Panc1 (cell line): ENCODE measurements at regions not wholly inside any gene's neighbourhood (a gene's known extent, or its start where the extent isn't known, plus 50 kb on each side); places are given as distances from the start of the nearest gene placed in this dataset.

Experiments used
- ATAC-seq: fragments of 200-7000 bp; cut with Tn5 transposase; 2 replicates; pipeline ENCODE4 v1.9.1; 2020; ENCODE audit warnings: mild to moderate bottlenecking, moderate library complexity
- BruUV-seq: library from RNA; stranded (reverse); fragments of 400-500 nt; replicated peaks from 2 replicates; lab custom pipeline; 2021; lab: Mats Ljungman, UMichigan
- CTCF ChIA-PET: fragments of 300-600 bp; sonication (Branson Sonifier 250); formaldehyde crosslinking; loops from one replicate; lab custom pipeline; 2022; ENCODE audit warnings: antibody characterized with exemption; lab: Charles Lee
- POLR2A ChIA-PET: fragments of 300-600 bp; sonication (Branson Sonifier 250); formaldehyde crosslinking; loops from one replicate; lab custom pipeline; 2022; ENCODE audit warnings: antibody characterized with exemption; lab: Charles Lee
- DNase-seq: peaks from one replicate; pipeline ENCODE4 v3.0.0-alpha.2; 2010; ENCODE audit warnings: low read depth, low spot score
- H3K27ac ChIP-seq: 2 replicates; pipeline ENCODE4 v1.5.1; 2011; ENCODE audit warnings: mild to moderate bottlenecking, low read length, inconsistent platforms
- H3K27me3 ChIP-seq: fragments of 200-500 bp; sonication (Bioruptor generic); 2 replicates; pipeline ENCODE4 v1.6.0; 2014; ENCODE audit warnings: low read length, inconsistent platforms; ENCODE audit not compliant: control insufficient read depth, insufficient read depth
- H3K36me3 ChIP-seq: fragments of 200-500 bp; sonication (Bioruptor generic); 2 replicates; pipeline ENCODE4 v1.5.1; 2014; ENCODE audit warnings: inconsistent platforms, mild to moderate bottlenecking, low read length, moderate library complexity; ENCODE audit not compliant: control insufficient read depth, insufficient read depth
- H3K4me1 ChIP-seq: 2 replicates; pipeline ENCODE4 v1.5.1; 2011; ENCODE audit warnings: inconsistent platforms, mild to moderate bottlenecking, low read length, moderate library complexity; ENCODE audit not compliant: control insufficient read depth, insufficient read depth
- H3K4me3 ChIP-seq, 2 experiments: 2 replicates each; pipeline ENCODE4 v1.5.1; 2011 to 2012; ENCODE audit warnings: low read depth in 2 of 2, low read length in 2 of 2, mild to moderate bottlenecking in 2 of 2, inconsistent platforms in 1 of 2, moderate library complexity in 1 of 2
- H3K9me3 ChIP-seq: fragments of 200-500 bp; sonication (Bioruptor generic); 2 replicates; pipeline ENCODE4 v1.5.1; 2014; ENCODE audit warnings: low read depth, mild to moderate bottlenecking, inconsistent platforms, low read length, moderate library complexity; ENCODE audit not compliant: control insufficient read depth, insufficient read depth
- POLR2AphosphoS5 ChIP-seq: IDR thresholded peaks from 2 replicates; pipeline ENCODE4 v1.6.1; 2012; ENCODE audit warnings: mild to moderate bottlenecking, low read depth, low read length, moderate library complexity
- SIN3A ChIP-seq: IDR thresholded peaks from 2 replicates; pipeline ENCODE4 v1.6.1; 2012; ENCODE audit warnings: low read depth, mild to moderate bottlenecking, low read length, moderate library complexity, borderline replicate concordance; ENCODE audit not compliant: insufficient read depth
- TCF7L2 ChIP-seq: IDR thresholded peaks from 2 replicates; pipeline ENCODE4 v1.6.1; 2011; ENCODE audit warnings: mild to moderate bottlenecking, low read depth, low read length, inconsistent platforms
- in situ Hi-C: cut with HindIII; loops from 2 replicates; pipeline ENCODE4 v1.10.0; 2016; ENCODE audit warnings: low sequenced_read_pairs, low pct_unique_long_range_greater_than_20kb
- intact Hi-C: fragments of 100-400 bp; cut with micrococcal nuclease; formaldehyde crosslinking; loops from one replicate; pipeline ENCODE4 v1.10.0; 2022; ENCODE audit not compliant: unreplicated experiment
- TF ChIP-seq, protein P1 (sequence below), 2 experiments: IDR thresholded peaks; 2 replicates each; pipeline ENCODE4 v1.6.1; 2011 to 2012; ENCODE audit warnings: low read depth in 2 of 2, control low read depth in 1 of 2, low read length in 1 of 2, mild to moderate bottlenecking in 1 of 2, moderate library complexity in 1 of 2; ENCODE audit not compliant: insufficient read depth in 1 of 2
- TF ChIP-seq, protein P2 (sequence below): fragments of 450-650 bp; IDR thresholded peaks from 2 replicates; pipeline ENCODE4 v1.5.1; 2017; ENCODE audit warnings: mild to moderate bottlenecking

DNA sequence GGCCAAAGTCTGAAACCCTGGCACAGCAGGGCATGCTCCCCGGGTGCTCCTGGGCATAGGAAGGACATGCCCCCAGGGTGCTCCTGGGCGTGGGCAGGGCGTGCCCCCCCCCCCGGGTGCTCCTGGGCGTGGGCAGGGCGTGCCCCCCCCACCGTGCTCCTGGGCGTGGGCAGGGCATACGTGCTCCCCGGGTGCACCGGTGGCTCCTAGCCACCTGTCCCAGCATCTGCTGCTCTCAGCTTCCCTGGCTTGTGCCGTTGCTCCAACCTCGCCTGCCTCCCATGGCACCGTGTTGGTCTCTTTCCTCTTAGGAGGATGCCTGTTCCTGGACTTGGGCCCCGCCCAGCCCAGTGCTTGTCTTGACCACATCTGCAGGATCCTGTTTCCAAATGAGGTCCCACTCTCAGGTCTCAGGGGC, 95.6 kb upstream of the CTDP1 start:
- Histone ChIP-seq H3K4me3 (no peak overlapping the region), H3K27ac (no peak overlapping the region), H3K4me1 (peaks cover 4% of the 10 kb centered on the region; the same call in 1 of the 2 replicates), H3K36me3 (no peaks in the 10 kb centered on the region), H3K27me3 (no peaks in the 10 kb centered on the region), H3K9me3 (no peaks in the 10 kb centered on the region)
- intact Hi-C loops = no loop called here
- ChIA-PET POLR2A (no interaction called here), CTCF (no interaction called here)
- in situ Hi-C loops = no loop called here
- TF ChIP-seq POLR2AphosphoS5 = no peak
- no peak for TF ChIP-seq SIN3A
- TF ChIP-seq, protein P1, sequence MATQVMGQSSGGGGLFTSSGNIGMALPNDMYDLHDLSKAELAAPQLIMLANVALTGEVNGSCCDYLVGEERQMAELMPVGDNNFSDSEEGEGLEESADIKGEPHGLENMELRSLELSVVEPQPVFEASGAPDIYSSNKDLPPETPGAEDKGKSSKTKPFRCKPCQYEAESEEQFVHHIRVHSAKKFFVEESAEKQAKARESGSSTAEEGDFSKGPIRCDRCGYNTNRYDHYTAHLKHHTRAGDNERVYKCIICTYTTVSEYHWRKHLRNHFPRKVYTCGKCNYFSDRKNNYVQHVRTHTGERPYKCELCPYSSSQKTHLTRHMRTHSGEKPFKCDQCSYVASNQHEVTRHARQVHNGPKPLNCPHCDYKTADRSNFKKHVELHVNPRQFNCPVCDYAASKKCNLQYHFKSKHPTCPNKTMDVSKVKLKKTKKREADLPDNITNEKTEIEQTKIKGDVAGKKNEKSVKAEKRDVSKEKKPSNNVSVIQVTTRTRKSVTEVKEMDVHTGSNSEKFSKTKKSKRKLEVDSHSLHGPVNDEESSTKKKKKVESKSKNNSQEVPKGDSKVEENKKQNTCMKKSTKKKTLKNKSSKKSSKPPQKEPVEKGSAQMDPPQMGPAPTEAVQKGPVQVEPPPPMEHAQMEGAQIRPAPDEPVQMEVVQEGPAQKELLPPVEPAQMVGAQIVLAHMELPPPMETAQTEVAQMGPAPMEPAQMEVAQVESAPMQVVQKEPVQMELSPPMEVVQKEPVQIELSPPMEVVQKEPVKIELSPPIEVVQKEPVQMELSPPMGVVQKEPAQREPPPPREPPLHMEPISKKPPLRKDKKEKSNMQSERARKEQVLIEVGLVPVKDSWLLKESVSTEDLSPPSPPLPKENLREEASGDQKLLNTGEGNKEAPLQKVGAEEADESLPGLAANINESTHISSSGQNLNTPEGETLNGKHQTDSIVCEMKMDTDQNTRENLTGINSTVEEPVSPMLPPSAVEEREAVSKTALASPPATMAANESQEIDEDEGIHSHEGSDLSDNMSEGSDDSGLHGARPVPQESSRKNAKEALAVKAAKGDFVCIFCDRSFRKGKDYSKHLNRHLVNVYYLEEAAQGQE (IDR thresholded peaks at IDR 0.05; ENCODE audit: insufficient read depth in 1 of 2, low read depth in 2 of 2, low read length in 1 of 2) = no peak
- TF ChIP-seq, protein P2, sequence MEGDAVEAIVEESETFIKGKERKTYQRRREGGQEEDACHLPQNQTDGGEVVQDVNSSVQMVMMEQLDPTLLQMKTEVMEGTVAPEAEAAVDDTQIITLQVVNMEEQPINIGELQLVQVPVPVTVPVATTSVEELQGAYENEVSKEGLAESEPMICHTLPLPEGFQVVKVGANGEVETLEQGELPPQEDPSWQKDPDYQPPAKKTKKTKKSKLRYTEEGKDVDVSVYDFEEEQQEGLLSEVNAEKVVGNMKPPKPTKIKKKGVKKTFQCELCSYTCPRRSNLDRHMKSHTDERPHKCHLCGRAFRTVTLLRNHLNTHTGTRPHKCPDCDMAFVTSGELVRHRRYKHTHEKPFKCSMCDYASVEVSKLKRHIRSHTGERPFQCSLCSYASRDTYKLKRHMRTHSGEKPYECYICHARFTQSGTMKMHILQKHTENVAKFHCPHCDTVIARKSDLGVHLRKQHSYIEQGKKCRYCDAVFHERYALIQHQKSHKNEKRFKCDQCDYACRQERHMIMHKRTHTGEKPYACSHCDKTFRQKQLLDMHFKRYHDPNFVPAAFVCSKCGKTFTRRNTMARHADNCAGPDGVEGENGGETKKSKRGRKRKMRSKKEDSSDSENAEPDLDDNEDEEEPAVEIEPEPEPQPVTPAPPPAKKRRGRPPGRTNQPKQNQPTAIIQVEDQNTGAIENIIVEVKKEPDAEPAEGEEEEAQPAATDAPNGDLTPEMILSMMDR = no peak
- TF ChIP-seq TCF7L2 = no peak
- DNase-seq (no peak), ATAC-seq (peak; percentile 49)
- no TSS peak for BruUV-seq

DNA sequence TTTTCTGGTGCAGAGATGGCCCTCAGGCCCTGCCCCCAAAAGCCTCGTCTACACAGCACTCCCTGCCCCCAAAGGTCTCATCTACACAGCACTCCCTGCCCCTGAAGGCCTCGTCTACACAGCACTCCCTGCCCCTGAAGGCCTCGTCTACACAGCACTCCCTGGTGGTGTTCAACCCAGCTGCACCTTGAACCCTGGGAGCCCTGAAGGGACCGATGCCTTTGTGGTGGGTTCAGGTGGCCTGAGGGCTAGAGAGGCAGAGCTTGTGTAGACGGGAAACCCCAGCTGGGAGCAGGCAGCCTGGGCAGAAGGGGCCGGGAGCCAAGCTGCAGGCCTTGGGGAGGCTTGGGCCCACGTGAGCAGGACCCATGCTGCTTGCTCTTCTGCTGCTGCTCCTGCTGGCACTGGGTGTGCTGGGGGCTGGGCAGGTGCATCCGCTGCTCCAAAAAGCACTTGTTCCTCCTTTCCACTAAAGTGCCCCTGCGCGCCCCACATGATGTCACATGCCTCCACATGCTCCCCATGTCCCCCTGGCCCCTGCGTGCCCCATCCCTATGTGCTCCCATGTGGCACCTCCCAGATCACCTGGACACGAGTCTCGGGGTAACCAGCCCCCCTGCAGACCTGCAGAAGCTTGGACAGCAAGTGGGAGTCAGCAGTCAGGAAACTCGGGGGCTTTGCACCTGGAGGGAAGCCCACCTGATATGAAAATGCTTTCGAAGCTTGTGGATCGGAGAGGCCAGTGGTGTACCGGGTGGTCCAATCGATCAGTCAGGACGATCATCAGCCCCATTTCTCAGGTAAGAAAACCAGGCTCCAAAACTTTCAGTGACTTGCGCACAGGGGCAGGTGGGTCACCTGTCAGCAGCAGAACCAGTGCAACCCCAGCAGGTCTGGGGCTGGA, 94.9 kb upstream of the CTDP1 start:
- Histone ChIP-seq H3K36me3 (no peaks in the 10 kb centered on the region), H3K27ac (no peak overlapping the region), H3K9me3 (no peaks in the 10 kb centered on the region), H3K4me1 (peaks cover 8% of the 10 kb centered on the region; the same call in 1 of the 2 replicates), H3K27me3 (no peaks in the 10 kb centered on the region), H3K4me3 (no peak overlapping the region)
- intact Hi-C loops (no loop called here), in situ Hi-C loops (no loop called here)
- ChIA-PET CTCF (no interaction called here), POLR2A (interaction anchor here (0.5 kb wide), 1 partner anchor 13 kb away, joined by 3 read pairs; no protein-coding TSS in a partner anchor)
- ATAC-seq = peak; percentile 45
- TF ChIP-seq, protein P2 = no peak
- no peak for TF ChIP-seq SIN3A
- BruUV-seq = no TSS peak
- DNase-seq = no peak
